ENCODE measurements at regions not wholly inside any gene's neighbourhood (a gene's known extent, or its start where the extent isn't known, plus 50 kb on each side); places are given as distances from the start of the nearest gene placed in this dataset.
"Not testable (repeated sequence)": the region's sequence is repeated elsewhere in the genome, so short reads cannot be mapped to it uniquely, and the experiment has no call there.

DNA sequence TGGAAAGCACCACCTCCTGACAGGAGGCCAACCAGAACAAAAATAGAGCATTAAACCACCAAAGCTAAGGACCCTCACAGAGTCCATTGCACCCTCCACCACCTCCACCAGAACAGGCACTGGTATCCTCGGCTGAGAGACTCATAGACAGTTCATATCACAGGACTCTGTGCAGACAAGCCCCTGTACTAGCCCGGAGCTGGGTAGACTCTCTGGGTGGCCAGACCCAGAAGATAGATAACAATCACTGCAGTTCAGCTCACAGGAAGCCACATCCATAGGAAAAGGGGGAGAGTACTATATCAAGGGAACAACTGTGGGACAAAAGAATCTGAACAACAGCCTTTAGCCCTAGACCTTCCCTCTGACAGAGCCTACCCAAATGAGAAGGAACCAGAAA, 67.4 kb upstream of the SSTR4 start:
- DNase-seq, result not testable (repeated sequence)

DNA sequence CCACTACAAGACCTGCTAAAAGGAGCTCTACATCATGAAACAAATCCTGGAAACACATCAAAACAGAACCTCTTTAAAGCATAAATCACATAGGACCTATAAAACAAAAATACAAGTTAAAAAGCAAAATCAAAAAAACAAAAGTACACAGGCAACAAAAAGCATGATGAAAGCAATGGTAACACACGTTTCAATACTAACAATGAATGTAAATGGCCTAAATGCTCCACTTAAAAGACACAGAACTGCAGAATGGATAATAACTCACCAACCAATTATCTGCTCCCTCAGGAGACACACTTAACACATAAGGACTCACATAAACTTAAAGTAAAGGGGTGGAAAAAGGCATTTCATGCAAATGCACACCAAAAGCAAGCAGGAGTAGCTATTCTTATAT, 66.1 kb upstream of the SSTR4 start:
- not testable (repeated sequence) for DNase-seq

DNA sequence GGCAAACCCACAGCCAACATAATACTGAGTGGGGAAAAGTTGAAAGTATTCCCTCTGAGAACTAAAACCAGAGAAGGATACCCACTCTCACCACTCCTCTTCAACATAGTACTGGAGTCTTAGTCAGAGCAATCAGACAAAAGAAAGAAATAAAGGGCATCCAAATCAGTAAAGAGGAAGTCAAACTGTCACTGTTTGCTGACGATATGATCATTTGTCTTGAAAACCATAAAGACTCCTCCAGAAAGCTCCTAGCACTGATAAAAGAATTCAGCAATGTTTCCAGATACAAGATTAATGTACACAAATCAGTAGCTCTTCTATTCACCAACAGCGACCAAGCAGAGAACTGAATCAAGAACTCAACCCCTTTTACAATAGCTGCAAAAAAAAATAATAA, 64.0 kb upstream of the SSTR4 start:
- not testable (repeated sequence) for DNase-seq

DNA sequence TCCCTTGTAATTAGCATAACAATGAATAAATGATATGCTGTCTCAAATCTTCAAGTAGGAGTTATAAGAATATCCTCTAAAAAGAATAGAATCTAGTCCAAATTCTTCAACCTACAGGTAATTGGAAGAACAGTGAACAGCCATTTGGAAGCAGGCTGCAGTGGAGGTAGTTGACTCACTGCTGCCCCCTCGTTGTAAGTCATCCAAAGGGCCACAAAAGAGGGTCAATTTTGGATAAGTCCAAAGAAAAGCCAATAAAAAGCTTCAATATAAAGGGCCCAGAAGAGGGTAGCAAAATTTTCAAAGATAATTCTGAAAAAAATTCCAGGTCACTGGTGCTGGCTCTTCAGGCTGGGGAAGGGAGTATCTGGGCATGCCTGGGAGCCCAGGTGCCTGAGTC, 60.8 kb upstream of the SSTR4 start:
- no peak for DNase-seq

DNA sequence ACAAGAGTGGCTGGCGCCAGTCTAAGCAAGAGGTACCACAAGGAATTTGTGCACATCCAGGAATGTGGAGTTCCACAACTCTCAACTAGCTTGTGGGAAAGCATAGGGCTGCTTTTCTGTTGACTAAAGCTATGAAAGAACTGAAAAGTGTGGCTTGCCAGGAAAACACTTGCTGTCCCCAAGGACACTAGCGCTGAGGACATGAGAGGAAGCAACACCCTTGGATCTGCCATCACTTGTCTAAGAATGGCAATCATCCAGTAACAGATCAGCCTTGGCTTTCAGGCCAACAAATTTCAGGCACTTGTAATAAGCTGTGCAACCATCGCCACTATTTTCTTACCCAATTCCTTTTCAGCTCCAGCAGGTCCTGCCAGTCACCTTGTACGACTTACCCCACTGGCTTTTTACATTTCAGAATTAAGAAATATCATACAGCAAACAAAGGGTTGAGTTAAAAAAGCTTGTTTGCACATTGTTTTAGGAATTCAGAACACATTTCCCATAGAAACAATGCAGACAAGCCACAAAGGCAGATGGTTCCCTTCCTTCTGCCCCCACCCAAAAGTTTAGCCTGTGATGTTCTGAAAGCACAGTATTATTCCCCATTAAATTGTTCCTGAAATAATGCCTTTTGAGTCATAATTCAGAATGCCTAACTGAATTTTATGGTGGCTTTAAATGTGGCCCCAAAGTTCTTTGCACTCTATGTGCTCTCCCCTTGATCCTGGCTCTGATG, 57.9 kb upstream of the SSTR4 start:
- no peak for DNase-seq

DNA sequence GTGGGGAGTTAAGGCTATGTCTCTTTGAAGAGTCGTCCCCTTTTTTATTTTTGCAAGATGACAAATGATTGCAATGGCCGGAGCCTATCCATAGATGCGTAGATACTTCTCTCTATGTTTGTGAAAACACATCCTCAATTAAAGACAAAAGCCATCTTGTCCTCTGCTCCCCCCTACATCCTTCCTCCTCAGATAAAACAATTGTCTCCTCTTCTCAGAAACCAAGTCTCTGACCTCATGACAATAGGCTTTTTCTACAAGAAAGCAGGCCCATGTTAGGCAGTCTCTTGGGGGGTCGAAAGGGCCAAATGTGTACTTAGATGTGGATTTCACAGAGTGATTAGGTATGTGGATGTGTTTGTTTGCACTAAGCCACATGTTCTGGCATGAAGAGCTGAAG, 51.1 kb upstream of the SSTR4 start:
- DNase-seq, result no peak

DNA sequence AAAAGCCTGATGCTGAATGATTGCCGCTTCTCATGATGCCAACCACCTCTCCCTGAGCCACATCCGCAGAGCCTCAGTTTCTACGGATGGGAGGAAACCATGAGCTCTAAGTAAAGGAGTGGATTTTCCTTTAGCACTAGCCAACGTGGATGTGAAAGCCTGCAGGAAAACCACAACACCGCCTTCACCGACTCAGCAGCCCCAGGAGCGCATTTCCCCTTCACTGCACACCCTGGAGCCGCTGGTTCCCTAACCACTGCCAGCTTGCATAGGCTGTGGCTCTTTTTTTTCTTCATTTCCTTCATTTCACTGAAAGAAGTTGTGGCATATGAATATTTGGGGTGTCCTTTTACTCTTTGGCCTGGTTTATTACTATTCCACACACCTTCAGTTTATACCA, 50.5 kb upstream of the SSTR4 start:
- no peak for DNase-seq

DNA sequence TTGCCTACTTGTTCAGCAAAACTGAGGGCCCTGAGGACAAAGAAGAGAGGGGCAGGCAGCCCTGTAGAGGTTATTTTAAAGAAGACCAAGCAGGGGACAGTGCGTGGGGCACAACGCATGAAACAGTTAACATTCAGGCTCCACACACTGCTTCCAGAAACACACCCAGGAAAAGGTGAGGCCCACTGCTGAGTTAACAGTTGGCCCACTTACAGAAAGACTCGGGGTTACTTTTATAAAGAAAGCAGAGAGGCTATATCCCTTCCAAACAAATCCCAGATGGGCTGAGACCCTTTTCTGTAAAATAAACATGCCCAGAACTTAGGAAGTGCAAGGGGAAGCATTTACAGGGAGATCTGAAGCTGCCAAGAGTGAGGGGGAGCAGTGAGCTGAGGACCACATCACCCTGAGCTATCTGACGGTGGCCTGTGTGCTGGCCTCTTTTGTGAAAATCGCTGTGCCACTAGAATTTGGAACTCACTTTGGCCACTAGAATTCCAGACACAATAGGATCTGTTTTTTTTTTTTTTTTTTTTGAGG, 49.8 kb upstream of the SSTR4 start:
- no peak for DNase-seq

Measured in DMS153 (cell line).